HG03159 (cell line): ENCODE measurements at regions not wholly inside any gene's neighbourhood (a gene's known extent, or its start where the extent isn't known, plus 50 kb on each side); places are given as distances from the start of the nearest gene placed in this dataset.
A peak's percentile ranks its signal among the peaks of the same experiment; 100 is the strongest.

ENCODE experiments used
- ATAC-seq: cut with Tn5 transposase; IDR thresholded peaks from one replicate; pipeline ENCODE4 v1.9.1; 2021; ENCODE audit warnings: mild to moderate bottlenecking, moderate library complexity; ENCODE audit not compliant: unreplicated experiment

- ATAC-seq, result no peak
Observed at GRCh38 chr12:94754653-94755052, 104.3 kb upstream of the TMCC3 start.

- ATAC-seq, result no peak
Observed at GRCh38 chr12:94753036-94753679, 102.8 kb upstream of the TMCC3 start.

GRCh38 chr12:94750864-94751263 is 100.5 kb upstream of the TMCC3 start:
- no peak for ATAC-seq

GRCh38 chr12:94749890-94750289 is 99.5 kb upstream of the TMCC3 start:
- no peak for ATAC-seq

DNA sequence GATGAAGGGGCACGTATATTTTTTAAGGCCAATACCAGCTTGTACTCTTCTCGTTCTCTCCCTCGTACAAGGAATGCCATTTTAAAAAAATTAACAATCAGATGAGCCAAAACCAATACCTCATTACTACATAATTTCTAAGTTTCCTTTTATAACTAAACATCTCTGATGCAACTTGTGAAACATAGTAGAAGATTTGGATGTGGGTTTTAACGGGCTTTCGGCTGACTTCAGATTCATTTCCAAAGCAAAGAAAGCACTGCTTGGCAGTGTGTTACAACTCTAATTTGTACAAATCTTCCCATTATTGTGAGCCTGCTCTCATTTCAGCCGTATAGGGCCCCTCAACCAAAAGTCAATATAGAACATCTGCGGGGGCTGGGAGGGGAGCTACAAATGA is 99.1 kb upstream of the TMCC3 start:
- ATAC-seq, result no peak

DNA sequence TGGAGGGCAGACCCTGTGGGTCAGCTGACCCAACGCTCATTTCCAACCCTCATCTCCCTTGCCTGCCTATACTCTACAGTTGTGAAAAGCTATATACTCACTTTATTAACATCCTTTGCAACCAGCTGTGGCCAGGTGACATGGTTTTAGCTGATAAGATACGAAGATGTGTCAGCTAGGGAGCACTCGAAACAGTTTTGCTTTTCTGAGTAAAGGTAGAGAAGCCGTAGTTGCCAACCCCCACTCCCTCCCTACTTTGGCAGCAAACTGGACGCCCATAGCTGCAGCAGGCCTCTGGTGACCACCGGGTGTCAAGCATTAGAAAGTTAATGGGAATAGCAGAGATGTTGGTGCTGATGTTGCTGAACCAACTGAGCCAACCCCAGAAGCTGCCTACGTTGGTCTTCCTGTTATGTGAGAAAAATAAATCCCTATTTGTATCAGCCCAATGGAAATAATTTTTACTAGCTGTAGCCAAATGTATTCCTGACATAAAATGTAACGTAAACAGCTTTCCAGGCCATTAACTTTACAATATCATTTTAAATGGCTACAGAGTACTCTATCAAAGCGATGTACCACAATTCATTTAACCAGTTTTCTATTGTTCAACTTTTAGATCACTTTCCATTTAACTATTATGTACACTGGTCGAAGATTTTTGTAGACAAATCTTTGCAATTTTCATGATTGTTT is 98.5 kb upstream of the TMCC3 start:
- no peak for ATAC-seq

- no peak for ATAC-seq
Observed at GRCh38 chr12:94745562-94745961, 95.2 kb upstream of the TMCC3 start.

DNA sequence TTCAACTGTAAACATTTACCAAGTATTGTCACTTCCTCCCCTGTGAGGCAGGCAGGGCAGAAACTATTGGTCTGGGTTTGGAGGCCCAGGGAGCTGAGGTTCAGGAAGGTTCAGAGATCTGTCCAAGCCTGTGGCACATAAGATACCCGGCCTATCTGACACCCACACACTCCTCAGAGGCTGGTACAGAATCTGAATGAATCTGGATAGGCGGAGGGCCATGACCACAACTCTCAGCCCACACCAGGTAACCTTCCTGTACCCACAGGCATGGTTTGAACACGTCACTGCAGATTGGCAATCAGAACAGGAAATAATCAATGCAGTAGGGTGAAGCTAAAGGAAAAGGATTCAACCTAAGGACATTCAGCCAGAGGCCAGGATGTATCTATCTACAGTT is 92.8 kb upstream of the TMCC3 start:
- ATAC-seq, result no peak

DNA sequence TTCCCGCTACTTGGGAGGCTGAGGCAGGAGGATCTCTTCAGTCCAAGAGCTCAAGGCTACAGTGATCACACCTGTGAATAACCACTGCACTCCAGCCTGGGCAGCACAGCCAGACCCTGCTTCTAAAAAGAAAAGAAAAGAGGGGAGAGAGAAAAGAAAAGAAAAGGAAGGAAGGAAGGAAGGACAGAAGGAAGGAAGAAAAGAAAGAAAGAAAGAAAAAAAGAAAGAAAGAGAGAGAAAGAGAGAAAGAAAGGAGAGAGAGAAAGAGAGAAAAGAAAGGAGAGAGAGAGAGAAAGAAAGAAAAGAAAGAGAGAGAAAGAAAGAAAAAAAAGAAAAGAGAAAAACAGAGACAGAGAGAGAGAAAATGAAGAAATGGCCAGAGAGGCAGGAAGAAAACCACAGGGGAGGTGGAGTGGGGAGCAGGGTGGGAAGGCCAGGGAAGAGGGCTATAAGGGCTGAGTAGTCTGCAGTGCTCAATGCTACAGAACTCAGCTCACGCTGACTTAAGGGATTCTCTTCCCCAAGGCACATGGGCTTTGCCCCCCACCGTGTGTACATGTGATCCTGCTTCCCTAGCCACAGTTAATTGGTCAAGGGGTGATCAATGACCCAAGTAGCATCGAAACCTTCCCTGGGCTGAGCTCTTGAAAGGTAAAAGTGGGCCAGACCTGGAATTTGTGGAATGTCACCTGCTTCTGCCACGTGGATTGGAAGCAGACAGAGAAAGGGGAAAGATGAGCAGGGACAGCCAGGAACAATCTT is 90.4 kb upstream of the TMCC3 start:
- ATAC-seq, result no peak

DNA sequence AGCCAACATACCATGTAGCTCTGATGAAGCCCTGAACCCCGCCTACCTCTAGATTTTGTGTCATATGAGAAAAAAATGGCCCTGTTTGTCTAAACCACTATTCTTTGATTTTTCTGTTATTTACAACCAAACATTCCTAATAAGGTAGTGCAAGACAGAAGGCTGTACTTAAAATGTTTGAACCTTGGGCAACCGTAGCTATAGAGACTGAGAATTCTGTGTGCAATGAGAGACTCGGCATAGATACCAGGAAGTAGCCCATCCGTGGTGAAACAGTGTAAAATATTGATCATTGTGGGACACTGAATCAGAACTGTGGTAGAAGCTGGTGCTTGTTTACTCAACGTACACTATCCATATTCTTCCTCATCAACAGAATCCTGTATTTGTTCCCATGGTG is 86.5 kb upstream of the TMCC3 start:
- no peak for ATAC-seq

DNA sequence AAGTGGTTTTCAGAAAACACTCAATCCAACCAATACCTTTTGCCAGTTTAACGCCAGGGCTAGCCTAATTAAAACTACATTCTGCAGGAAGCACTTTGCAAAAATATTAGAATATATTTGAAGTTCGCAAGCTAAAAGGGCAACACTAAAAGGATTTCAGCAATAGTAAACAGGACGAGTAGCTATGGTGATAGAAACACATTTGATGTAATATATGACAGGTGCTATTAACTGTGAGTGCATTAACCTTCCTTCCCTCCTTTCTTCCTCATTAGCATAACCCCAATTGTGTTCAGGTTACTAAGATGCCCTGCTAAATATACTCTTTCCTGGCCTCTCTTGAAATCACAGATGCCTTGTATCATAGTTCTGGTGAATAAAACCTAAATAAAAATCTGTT is 85.6 kb upstream of the TMCC3 start:
- no peak for ATAC-seq

- ATAC-seq, result no peak
Observed at GRCh38 chr12:94733727-94734126, 83.4 kb upstream of the TMCC3 start.

DNA sequence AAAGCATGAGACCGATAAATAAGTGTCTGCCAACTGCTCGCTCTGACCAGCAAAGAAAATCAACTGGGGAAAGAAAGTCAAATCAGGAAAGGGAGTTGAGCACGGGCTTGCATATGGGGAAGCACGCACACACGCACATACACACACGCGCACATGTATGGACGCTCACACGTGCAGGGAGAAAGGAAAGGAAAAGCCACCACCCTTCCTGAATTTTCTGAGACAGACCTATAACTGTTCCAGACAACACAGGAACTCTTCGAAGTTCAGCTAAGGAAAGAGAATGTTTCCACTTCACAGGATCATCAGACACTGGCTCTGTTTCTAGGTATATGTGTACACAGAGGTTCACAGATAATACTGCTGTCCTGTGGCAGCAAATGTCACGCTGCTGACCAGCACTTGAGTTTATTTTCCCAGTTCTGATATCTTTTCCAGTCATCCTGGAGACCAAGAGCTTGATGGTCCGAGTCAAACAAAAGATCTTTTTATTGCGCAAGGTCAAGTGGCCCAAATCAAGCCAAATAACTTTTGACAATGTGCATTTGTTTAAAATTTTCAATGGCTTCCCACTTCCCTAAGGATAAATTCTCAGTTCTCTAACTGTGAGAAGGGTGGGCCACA is 82.1 kb upstream of the TMCC3 start:
- ATAC-seq, result no peak

DNA sequence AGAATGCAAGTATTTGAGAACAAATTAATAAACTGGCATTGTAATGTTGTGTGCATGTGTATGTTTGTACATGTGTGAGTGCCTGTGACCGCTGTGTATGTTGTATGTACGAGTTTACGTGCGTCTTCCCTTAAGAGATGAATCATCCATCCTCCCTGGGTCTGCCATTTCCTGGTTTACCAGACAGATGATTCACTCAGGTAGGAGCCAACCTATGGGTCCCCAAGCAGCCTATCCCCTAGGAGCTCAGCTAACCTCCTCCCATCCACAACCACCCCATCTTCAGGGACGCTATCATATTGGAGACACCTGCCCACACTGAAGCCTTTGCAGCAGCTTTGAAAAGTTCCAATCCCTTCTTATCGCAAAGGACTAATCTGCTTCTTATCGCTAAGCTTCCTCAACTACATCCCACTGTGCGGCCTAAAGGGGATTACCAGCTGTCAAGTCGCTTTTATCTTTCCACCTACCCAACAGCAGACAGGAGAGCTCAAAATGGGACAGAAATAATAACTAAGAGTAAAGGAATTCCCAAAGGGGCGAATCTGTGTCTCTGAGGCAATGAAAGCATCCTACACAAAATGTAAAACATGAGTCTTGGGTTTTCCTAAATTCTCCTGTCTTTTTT is 81.5 kb upstream of the TMCC3 start:
- ATAC-seq, result no peak

GRCh38 chr12:94730847-94731246 is 80.5 kb upstream of the TMCC3 start:
- no peak for ATAC-seq

GRCh38 chr12:94726236-94726835 is 76.0 kb upstream of the TMCC3 start:
- no peak for ATAC-seq

GRCh38 chr12:94725375-94726168 is 75.2 kb upstream of the TMCC3 start:
- no peak for ATAC-seq

DNA sequence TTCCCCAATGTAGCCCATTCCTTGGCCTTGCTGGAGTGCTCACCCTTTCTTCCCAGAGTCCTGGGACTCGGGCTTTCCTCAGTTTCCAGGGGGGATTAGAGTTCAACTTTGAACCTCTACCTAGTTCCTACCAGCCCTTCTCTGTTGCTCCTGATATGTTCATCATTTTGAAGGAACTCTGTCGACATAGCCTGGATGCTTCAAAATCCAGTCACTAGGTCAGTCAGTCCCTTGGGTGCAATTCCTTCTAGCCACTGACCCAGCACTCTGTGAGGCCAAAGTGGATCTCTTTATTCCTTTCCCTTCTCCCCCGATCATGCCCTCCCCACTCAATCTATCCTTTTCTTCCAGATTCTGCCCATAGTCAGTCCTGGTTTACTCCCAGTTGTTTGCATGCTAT is 72.3 kb upstream of the TMCC3 start:
- ATAC-seq, result no peak

- peak; percentile 94 for ATAC-seq
Observed at GRCh38 chr12:94721173-94721572, 70.8 kb upstream of the TMCC3 start.

GRCh38 chr12:94718114-94718513 is 67.8 kb upstream of the TMCC3 start:
- ATAC-seq, result no peak
